ENCODE measurements at regions not wholly inside any gene's neighbourhood (a gene's known extent, or its start where the extent isn't known, plus 50 kb on each side); places are given as distances from the start of the nearest gene placed in this dataset.

GRCh38 chr5:126192226-126192625 lies 231.0 kb upstream of the GRAMD2B start:
- 95% methylated on average over 4 of the region's 4 CpGs for WGBS
- Histone ChIP-seq H3K36me3 (ENCODE audit: control insufficient read depth in 4 of 4, insufficient read depth in 3 of 4, low read depth in 1 of 4, low read length in 3 of 4) (no peaks in the 10 kb centered on the region), H3K27ac (ENCODE audit: low read depth in 1 of 2, low read length in 2 of 2) (no peak overlapping the region), H3K27me3 (ENCODE audit: control insufficient read depth in 4 of 4, insufficient read depth in 4 of 4, low read length in 3 of 4) (no peaks in the 10 kb centered on the region), H3K4me1 (ENCODE audit: control insufficient read depth in 4 of 4, insufficient read depth in 4 of 4, low read length in 3 of 4) (no peaks in the 10 kb centered on the region), H3K4me3 (ENCODE audit: low read depth in 1 of 3, low read length in 3 of 3) (no peak overlapping the region), H3K9ac (ENCODE audit: low read depth in 1 of 2, low read length in 2 of 2) (no peak overlapping the region), H3K9me3 (ENCODE audit: control insufficient read depth in 4 of 4, low read length in 3 of 4) (no peaks in the 10 kb centered on the region)
- no peak for DNase-seq (ENCODE audit: low spot score)
- TF ChIP-seq CTCF (IDR thresholded peaks at IDR 0.05; ENCODE audit: low read depth, low read length, missing input control): no peak
- TF ChIP-seq SP1 (IDR thresholded peaks at IDR 0.05): no peak
- TF ChIP-seq ATF3 (IDR thresholded peaks at IDR 0.05): no peak
- TF ChIP-seq REST (IDR thresholded peaks at IDR 0.05): no peak
- no peak for TF ChIP-seq HNF4G (IDR thresholded peaks at IDR 0.05)
- TF ChIP-seq FOXA2 (IDR thresholded peaks at IDR 0.05): no peak
- TF ChIP-seq YY1 (IDR thresholded peaks at IDR 0.05): no peak
- TF ChIP-seq RAD21 (IDR thresholded peaks at IDR 0.05): no peak
- TF ChIP-seq TAF1 (conservative IDR thresholded peaks at IDR 0.05): no peak
- TF ChIP-seq NR2F2 (IDR thresholded peaks at IDR 0.05): no peak
- TF ChIP-seq RXRA (IDR thresholded peaks at IDR 0.05): no peak
- TF ChIP-seq EGR1 (IDR thresholded peaks at IDR 0.05; ENCODE audit: low read depth in 2 of 2): no peak
- TF ChIP-seq JUND (IDR thresholded peaks at IDR 0.05): no peak
- TF ChIP-seq HNF4A (conservative IDR thresholded peaks at IDR 0.05): no peak
- TF ChIP-seq GABPA (IDR thresholded peaks at IDR 0.05 in 1 of 2, conservative IDR thresholded peaks at IDR 0.05 in 1 of 2): no peak

- H3K9me3 ChIP-seq (ENCODE audit: control insufficient read depth in 4 of 4, low read length in 3 of 4): no peaks in the 10 kb centered on the region
- WGBS: 82% methylated on average over 5 of the region's 5 CpGs
- TF ChIP-seq HNF4G (IDR thresholded peaks at IDR 0.05) (no peak), RAD21 (IDR thresholded peaks at IDR 0.05) (no peak), GABPA (IDR thresholded peaks at IDR 0.05 in 1 of 2, conservative IDR thresholded peaks at IDR 0.05 in 1 of 2) (no peak), JUND (IDR thresholded peaks at IDR 0.05) (no peak), SP1 (IDR thresholded peaks at IDR 0.05) (no peak), CTCF (IDR thresholded peaks at IDR 0.05; ENCODE audit: low read depth, low read length, missing input control) (no peak), FOXA2 (IDR thresholded peaks at IDR 0.05) (no peak), MAX (IDR thresholded peaks at IDR 0.05) (no peak), EGR1 (IDR thresholded peaks at IDR 0.05; ENCODE audit: low read depth in 2 of 2) (no peak), NR2F2 (IDR thresholded peaks at IDR 0.05) (no peak), REST (IDR thresholded peaks at IDR 0.05) (no peak), FOXA1 (IDR thresholded peaks at IDR 0.05) (no peak), TAF1 (conservative IDR thresholded peaks at IDR 0.05) (no peak)
- no peaks in the 10 kb centered on the region for H3K27me3 ChIP-seq (ENCODE audit: control insufficient read depth in 4 of 4, insufficient read depth in 4 of 4, low read length in 3 of 4)
- H3K4me1 ChIP-seq (ENCODE audit: control insufficient read depth in 4 of 4, insufficient read depth in 4 of 4, low read length in 3 of 4): no peaks in the 10 kb centered on the region
- H3K27ac ChIP-seq (ENCODE audit: low read depth in 1 of 2, low read length in 2 of 2): no peak overlapping the region
- DNase-seq (ENCODE audit: low spot score): no peak
- H3K9ac ChIP-seq (ENCODE audit: low read depth in 1 of 2, low read length in 2 of 2): no peak overlapping the region
- H3K4me3 ChIP-seq (ENCODE audit: low read depth in 1 of 3, low read length in 3 of 3): no peak overlapping the region
- H3K36me3 ChIP-seq (ENCODE audit: control insufficient read depth in 4 of 4, insufficient read depth in 3 of 4, low read depth in 1 of 4, low read length in 3 of 4): no peaks in the 10 kb centered on the region
Measured at GRCh38 chr5:126195410-126196100, 227.7 kb upstream of the GRAMD2B start.

Data from liver (tissue), 8 donors.